Activated naive CD8-positive, alpha-beta T cell (primary cell): ENCODE measurements at regions not wholly inside any gene's neighbourhood (a gene's known extent, or its start where the extent isn't known, plus 50 kb on each side); places are given as distances from the start of the nearest gene placed in this dataset.
"Not testable (repeated sequence)": the region's sequence is repeated elsewhere in the genome, so short reads cannot be mapped to it uniquely, and the experiment has no call there.

ENCODE experiments used
- H3K27ac Mint-ChIP-seq: one replicate; pipeline ENCODE4 v1.8.0; 2021; ENCODE audit warnings: mixed read lengths
- H3K27me3 Mint-ChIP-seq: one replicate; pipeline ENCODE4 v1.8.0; 2021; ENCODE audit warnings: mixed read lengths
- H3K36me3 Mint-ChIP-seq: one replicate; pipeline ENCODE4 v1.8.0; 2021; ENCODE audit warnings: mixed read lengths
- H3K4me1 Mint-ChIP-seq: one replicate; pipeline ENCODE4 v1.8.0; 2021; ENCODE audit warnings: low read depth, mixed read lengths
- H3K4me3 Mint-ChIP-seq: one replicate; pipeline ENCODE4 v1.8.0; 2021; ENCODE audit warnings: mild to moderate bottlenecking, mixed read lengths
- H3K9me3 Mint-ChIP-seq: one replicate; pipeline ENCODE4 v1.8.0; 2021; ENCODE audit warnings: low read depth, mixed read lengths

DNA sequence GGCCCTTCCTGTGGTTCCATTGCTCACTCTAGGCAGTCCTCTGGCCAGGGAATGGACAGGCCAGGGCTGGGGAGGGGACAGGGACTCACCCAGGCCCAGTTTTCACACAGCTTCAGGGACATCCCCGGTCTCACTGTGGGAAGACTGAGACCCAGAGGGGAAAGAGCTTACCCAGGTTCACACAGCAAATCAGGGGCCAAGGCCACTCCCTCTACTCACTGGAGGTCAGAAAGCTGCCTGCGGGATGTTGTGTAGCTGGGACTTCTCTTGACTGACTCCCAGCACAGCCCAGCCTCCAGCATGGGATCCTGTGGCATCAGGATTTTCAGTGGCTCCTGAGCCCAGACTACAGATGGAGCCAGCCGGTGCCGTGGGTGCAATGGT is 122.3 kb upstream of the AKAP13 start:
- H3K4me3 Mint-ChIP-seq, H3K27ac Mint-ChIP-seq, H3K4me1 Mint-ChIP-seq, H3K36me3 Mint-ChIP-seq, H3K9me3 Mint-ChIP-seq, H3K27me3 Mint-ChIP-seq: not testable (repeated sequence)

DNA sequence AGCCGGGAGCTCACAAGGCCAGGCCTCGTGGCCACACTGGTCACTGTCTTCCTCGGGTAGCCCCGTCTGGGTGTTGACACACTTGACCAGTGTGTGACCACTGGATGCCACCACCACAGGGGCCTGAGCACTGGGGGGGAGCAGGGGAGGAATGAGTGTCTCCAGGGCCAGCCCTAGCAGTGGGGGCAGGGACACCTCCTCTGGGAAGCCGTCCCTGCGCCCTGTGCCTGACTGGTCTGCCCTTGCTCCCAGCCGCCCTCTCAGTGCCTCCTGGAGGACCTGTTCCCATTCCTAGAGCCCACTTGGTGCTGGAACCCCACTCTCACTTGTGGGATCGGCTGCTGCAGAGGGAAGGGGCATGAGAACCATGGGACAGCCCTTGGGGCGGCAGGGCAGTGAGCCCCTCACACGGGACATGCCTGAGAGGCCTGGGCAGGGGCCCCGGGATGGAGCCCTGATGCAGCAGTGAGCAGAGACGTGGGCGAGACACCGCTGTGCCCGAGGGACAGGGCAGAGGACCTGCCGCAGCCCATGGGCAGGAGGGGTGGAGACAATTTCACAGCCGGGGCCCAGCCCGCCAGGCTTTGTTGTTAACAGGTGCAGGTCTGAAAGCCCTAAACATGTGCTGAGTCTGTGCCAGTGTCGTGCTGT is 121.7 kb upstream of the AKAP13 start:
- H3K9me3 Mint-ChIP-seq, H3K27me3 Mint-ChIP-seq, H3K4me3 Mint-ChIP-seq, H3K36me3 Mint-ChIP-seq, H3K4me1 Mint-ChIP-seq, H3K27ac Mint-ChIP-seq: not testable (repeated sequence)

DNA sequence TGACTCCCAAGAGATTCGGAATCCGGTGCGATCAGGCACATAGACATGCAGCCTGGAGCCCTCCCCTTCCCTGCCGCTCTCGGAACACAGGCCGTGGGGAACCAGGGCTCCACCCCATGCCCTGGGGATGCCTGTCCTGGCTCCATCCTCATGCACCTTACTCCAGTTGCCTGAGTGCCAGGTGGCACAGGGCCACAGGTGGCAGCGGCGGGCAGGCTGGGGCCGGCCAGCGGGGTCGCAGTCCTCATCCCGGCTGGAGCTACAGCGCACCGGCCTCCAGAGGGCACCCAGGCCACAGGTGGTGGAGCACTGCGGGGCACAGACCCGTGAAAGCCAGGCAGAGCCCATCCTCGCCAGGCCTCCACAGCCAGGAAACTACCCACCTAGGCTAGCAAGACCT is 119.9 kb upstream of the AKAP13 start:
- H3K36me3 Mint-ChIP-seq, result not testable (repeated sequence)

DNA sequence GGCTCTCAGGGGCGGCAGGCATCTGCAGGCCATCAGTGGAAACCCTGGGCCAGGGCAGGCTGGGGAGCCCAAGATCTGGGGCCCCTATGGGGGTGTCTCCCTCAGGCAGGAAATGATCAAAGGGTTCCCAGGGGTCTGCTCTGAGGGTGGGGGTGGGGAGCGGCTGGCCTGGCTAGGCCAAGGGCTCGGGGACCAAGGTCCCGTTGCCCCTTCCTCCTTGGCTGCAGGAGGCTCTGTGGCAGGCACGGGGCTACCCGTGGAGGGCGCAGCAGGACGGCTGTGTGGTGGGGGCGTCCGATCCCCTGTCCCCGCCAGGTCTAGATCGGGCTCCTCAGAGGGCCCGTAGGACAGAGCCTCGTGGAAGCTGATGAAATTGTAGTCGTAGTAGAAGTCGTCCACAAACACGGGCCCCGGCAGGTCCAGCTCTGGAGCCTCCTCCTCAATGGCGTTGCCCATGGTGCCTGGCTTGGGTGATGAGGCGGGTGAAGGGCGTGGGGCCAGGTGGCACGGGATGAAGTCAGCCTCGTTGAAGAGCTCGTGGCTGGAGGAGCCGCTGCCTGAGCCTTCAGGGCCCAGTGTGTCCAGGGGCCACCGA is 117.8 kb upstream of the AKAP13 start:
- H3K4me1 Mint-ChIP-seq, H3K27ac Mint-ChIP-seq, H3K4me3 Mint-ChIP-seq, H3K36me3 Mint-ChIP-seq, H3K27me3 Mint-ChIP-seq, H3K9me3 Mint-ChIP-seq: not testable (repeated sequence)

More for the DNA sequence above, 119.9 kb upstream of the AKAP13 start:
- H3K27ac Mint-ChIP-seq, H3K4me1 Mint-ChIP-seq, H3K4me3 Mint-ChIP-seq, H3K9me3 Mint-ChIP-seq, H3K27me3 Mint-ChIP-seq: not testable (repeated sequence)

DNA sequence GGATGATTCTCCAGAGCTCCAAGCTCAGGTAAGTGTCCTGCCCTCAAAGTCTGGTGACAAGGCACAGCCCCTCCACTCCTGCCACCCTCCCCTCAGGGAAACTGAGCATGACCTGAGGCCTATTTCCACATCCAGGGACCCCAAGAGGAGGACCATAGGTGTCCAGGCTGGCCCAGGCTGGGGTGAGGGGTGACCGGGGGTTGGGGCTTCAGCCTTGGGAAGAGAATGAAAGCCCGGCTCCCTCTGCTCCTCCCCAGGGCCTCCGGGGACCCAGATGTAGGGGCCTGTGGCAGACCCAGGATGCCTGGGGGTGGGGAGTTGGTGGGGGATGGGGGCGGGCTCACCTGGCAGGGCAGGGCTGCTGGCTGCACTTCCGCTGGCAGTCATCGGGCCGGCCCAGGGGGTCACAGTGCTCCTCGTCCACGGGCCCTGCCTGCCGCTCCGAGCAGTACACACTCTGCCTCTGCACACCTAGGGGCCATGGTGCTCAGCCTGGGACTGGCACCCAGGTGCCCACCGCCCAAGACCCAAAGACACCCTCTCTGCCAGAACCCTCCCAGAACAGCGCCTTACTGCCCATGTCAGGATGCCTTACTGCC is 116.5 kb upstream of the AKAP13 start:
- not testable (repeated sequence) for H3K9me3 Mint-ChIP-seq, H3K27ac Mint-ChIP-seq, H3K27me3 Mint-ChIP-seq, H3K36me3 Mint-ChIP-seq, H3K4me3 Mint-ChIP-seq, H3K4me1 Mint-ChIP-seq

DNA sequence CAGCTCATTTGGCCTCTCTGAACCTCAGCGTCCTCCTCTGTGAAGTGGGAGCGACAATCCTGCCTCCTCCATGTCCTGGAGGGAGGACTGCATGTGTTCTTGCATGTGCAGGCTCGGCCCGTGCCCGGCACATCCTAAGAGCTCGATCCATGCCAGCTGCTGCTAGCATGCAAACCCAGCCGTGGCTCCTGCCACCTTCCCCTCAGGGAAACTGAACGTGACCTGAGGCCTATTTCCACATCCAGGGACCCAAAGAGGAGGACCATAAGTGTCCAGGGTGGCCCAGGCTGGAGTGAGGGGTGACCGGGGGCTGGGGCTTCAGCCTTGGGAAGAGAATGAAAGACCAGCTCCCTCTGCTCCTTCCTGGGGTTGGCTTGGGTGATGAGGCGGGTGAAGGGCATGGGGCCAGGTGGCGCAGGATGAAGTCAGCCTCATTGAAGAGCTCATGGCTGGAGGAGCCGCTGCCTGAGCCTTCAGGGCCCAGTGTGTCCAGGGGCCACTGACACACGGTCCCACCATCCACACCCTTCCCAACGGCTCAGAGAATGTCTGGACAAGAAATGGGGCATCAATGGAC is 115.7 kb upstream of the AKAP13 start:
- H3K27me3 Mint-ChIP-seq, H3K4me1 Mint-ChIP-seq, H3K9me3 Mint-ChIP-seq, H3K4me3 Mint-ChIP-seq, H3K36me3 Mint-ChIP-seq, H3K27ac Mint-ChIP-seq: not testable (repeated sequence)

DNA sequence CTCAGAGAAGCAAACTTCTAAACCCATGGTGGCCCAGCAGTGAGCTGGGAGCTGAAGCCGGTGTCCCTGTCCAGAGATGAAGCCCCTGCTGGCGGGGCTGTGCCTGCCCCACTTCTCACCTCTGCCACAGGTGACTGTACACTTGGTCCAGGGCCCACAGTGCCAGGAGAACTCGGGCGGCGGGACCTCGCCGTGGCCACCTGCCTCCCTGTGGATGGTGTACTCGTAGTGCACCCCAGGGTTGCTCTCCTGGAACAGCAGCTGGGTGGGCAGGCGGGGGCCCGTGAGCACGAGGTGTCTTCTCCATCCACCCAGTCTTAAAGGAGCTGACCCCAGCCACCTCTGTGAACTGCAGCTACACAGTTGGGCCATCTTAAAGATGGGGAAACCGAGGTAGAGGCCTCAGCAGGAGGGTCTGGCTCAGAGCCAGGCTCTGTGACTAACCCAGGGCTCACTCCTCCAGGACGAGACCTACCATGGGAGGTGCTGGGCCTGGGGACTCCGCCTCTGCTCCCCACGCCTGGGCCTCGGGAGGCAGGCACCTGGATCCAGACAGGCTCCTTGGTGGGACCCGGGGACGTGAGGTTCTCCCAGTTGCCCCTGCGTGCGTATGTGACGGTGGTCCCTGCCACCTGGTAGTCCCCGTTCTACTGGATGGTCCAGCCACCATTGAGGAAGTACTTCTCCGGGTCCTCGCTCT is 113.1 kb upstream of the AKAP13 start:
- not testable (repeated sequence) for H3K27me3 Mint-ChIP-seq, H3K36me3 Mint-ChIP-seq, H3K27ac Mint-ChIP-seq, H3K4me1 Mint-ChIP-seq, H3K9me3 Mint-ChIP-seq, H3K4me3 Mint-ChIP-seq

DNA sequence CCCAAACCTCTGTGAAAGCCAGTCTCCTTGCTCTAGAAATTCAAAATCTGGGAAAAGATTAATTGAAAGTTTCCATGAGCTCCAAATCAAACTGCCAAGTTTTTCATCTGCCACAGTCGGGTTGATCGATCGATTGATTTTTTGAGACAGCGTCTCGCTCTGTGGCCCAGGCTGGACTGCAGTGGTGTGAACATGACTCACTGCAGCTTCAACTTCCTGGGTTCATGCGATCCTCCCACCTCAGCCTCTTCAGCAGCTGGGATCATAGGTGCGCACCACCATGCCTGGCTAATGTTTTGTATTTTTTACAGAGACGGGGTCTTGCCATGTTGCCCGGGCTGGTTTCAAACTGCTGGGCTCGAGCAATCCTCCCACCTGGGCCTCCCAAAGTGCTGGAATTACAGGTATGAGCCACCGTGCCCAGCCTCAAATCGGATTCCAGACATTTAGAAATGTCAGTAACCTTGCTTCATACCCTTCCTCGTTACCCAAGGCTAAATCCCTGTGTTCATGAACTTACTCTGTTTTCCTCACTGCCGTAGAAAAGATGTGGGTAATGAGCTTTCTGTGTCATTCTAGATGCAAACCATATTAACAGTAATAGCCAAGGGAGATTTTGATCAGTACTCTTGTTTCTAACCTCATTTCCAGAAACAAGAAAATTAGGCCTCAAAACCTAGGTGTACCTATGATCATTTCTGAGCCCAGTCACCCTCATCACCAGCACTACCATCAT is 105.9 kb upstream of the AKAP13 start:
- Mint-ChIP-seq H3K27me3 (no peaks in the 10 kb centered on the region), H3K9me3 (no peaks in the 10 kb centered on the region), H3K4me3 (no peak overlapping the region), H3K36me3 (no peaks in the 10 kb centered on the region), H3K27ac (no peak overlapping the region), H3K4me1 (no peaks in the 10 kb centered on the region)

DNA sequence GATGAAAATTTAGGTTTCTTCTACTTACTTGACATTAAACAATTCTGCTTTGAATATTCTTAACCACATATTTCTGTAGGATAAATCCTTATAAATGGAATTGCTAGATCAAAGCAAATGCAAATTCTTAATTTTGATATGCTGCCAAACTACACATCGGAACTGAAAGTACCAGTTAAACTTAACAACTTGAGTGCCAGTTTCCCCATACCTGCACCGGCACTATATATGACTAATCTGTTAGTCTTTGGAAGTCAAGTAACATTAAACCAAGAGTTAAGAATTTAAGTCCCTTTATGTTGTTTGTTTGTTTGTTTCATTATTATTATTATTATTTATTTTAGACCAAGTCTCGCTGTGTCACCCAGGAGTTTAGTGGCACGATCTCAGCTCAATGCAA is 103.9 kb upstream of the AKAP13 start:
- Mint-ChIP-seq H3K4me3 (no peak overlapping the region), H3K27ac (no peak overlapping the region), H3K9me3 (no peaks in the 10 kb centered on the region), H3K4me1 (no peaks in the 10 kb centered on the region), H3K27me3 (no peaks in the 10 kb centered on the region), H3K36me3 (no peaks in the 10 kb centered on the region)

DNA sequence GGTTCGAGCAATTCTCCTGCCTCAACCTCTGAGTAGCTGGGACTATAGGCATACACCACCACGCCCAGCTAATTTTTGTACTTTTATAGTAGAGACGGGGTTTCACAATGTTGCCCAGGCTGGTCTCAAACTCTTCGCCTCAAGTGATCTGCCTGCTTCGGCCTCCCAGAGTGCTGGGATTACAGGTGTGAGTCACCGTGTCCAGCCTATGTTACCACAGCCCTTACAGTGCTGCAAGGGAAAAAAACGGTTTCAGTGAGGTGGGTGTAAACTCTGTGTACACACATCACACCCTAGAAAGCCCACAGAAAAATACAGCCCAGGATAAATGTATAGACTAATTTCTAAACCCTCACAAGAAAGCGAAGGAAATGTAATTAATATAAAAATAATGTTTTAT is 103.5 kb upstream of the AKAP13 start:
- no peaks in the 10 kb centered on the region for H3K36me3 Mint-ChIP-seq

DNA sequence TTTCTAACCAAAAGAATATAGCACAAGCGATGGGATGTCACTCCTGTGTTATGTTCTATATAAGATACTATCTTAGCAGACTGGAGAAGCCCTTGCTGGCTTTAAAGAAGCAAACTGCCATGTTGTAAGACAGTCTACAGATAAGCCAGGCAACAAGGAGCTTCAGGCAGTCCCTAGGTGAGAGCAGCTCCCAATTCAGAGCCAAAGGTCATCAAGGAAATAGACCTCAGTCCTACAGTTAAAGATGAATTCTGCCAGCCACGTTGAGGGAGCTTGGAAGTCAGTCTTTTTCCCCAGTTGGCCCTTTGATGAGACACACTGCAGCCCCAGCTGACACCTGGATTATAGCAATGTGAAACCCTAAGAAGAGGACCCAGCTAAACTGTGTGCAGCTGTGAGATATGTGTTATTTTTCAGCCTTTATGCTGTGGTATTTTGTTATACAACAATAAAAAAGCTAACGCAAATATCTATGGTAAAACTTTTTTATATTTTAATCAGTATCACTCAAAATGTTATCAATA is 102.5 kb upstream of the AKAP13 start:
- Mint-ChIP-seq H3K36me3 (no peaks in the 10 kb centered on the region), H3K9me3 (no peaks in the 10 kb centered on the region), H3K27me3 (no peaks in the 10 kb centered on the region)

More for the DNA sequence above, 103.5 kb upstream of the AKAP13 start:
- Mint-ChIP-seq H3K9me3 (no peaks in the 10 kb centered on the region), H3K27ac (no peak overlapping the region), H3K4me1 (no peaks in the 10 kb centered on the region), H3K4me3 (no peak overlapping the region), H3K27me3 (no peaks in the 10 kb centered on the region)

DNA sequence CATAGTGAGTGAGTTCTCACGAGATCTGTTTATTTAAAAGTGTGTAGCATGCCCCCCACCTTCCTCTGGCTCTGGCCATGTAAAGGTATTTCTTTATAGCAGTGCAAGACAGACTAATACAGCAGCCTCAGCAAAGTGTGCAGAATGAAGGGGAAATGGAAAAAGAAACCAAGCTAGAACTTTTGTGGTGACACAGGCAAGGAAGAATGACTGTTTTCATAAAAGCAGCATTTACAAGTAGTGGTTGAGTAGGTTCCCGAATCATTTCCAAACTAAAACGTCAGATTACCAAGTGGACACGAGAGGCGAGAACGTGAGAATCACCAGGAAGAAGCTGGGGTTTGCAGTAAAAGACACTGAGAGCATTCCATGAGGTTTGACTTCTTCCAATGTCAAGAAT is 100.2 kb upstream of the AKAP13 start:
- no peaks in the 10 kb centered on the region for H3K27me3 Mint-ChIP-seq
- no peaks in the 10 kb centered on the region for H3K36me3 Mint-ChIP-seq
- H3K4me3 Mint-ChIP-seq, result no peak overlapping the region
- no peaks in the 10 kb centered on the region for H3K9me3 Mint-ChIP-seq
- H3K4me1 Mint-ChIP-seq, result no peaks in the 10 kb centered on the region
- H3K27ac Mint-ChIP-seq, result no peak overlapping the region

More for the DNA sequence above, 102.5 kb upstream of the AKAP13 start:
- no peak overlapping the region for H3K4me3 Mint-ChIP-seq
- H3K27ac Mint-ChIP-seq, result no peak overlapping the region
- H3K4me1 Mint-ChIP-seq, result no peaks in the 10 kb centered on the region

DNA sequence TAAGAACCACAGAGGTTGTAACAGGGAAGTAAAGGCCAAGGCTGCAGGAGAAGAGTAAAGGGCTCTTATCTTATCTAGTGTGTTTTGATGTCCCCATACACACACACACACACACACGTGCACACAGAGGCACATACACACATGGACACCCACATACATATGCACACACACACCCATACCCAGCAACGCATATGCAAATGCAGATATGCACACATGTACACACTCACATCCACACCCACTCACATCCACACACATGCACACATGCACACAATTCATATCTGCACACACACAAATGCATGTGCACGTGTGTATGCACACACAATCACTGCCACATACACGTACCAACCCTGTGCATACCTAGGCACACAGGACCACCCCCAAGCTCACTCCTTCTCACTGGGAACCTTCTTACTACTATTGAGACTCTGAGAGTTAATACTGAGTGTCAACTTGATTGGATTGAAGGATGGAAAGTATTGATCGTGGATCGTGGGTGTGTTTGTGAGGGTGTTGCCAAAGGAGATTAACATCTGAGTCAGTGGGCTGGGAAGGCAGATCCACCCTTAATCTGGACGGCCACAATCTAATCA is 99.0 kb upstream of the AKAP13 start:
- Mint-ChIP-seq H3K36me3 (no peaks in the 10 kb centered on the region), H3K4me3 (no peak overlapping the region), H3K4me1 (no peaks in the 10 kb centered on the region), H3K9me3 (no peaks in the 10 kb centered on the region), H3K27me3 (no peaks in the 10 kb centered on the region), H3K27ac (no peak overlapping the region)

DNA sequence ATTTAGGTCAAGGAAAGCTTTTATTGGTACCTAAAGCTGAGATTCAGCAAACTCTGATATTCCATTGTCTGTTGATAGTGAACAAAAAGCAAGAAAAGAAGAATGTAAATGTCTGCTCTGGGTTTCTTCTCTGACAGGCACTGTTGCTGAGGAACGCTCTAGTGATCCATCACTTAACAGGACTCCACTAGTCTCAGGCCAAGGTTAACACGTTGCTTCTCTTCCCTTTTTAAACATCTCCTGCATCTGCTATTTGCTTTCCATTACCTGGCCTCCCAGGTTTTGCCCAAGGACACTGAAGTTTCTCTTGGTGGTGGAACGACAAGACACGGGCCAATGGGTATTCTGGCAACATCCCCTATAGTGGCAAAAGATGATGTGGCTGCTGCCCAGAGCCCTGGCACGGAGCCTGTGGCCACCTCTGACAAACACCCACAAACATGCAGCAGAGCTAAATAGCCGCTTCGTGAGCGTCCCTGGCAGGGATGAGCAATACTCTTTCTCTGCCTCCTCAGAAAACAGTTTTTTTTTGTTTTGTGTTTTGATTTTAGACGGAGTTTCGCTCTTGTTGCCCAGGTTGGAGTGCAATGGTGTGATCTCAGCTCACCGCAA is 97.8 kb upstream of the AKAP13 start:
- Mint-ChIP-seq H3K4me3 (no peak overlapping the region), H3K9me3 (no peaks in the 10 kb centered on the region), H3K27ac (no peak overlapping the region), H3K36me3 (no peaks in the 10 kb centered on the region), H3K27me3 (no peaks in the 10 kb centered on the region), H3K4me1 (no peaks in the 10 kb centered on the region)
